HL-60 (cell line): ENCODE measurements at regions not wholly inside any gene's neighbourhood (a gene's known extent, or its start where the extent isn't known, plus 50 kb on each side); places are given as distances from the start of the nearest gene placed in this dataset.

Experiments
- DNase-seq, 2 experiments: peaks; one replicate each; pipeline ENCODE4 v3.0.0-alpha.2; 2010 to 2020; ENCODE audit warnings: low read depth in 1 of 2, low spot score in 1 of 2
- H3K27ac ChIP-seq: fragments of 250-450 bp; sonication (Bioruptor Pico); replicated peaks from 2 replicates; pipeline ENCODE4 v1.5.1; 2020; ENCODE audit warnings: mild to moderate bottlenecking, moderate library complexity
- H3K27me3 ChIP-seq: fragments of 250-450 bp; sonication (Bioruptor Pico); 2 replicates; pipeline ENCODE4 v1.5.1; 2021; ENCODE audit warnings: mild to moderate bottlenecking, moderate library complexity; ENCODE audit not compliant: insufficient read depth, poor library complexity, severe bottlenecking
- H3K4me3 ChIP-seq: replicated peaks from 2 replicates; pipeline ENCODE4 v1.5.1; 2011; ENCODE audit warnings: mild to moderate bottlenecking, control low read depth, low read length; ENCODE audit not compliant: insufficient read depth
- CTCF ChIP-seq: IDR thresholded peaks from one replicate; pipeline ENCODE4 v1.5.1; 2011; ENCODE audit warnings: low read length, control low read depth, inconsistent platforms; ENCODE audit not compliant: insufficient read depth
- GABPA ChIP-seq: IDR thresholded peaks from 2 replicates; pipeline ENCODE4 v1.6.1; 2012; ENCODE audit warnings: low read depth
- POLR2AphosphoS5 ChIP-seq: IDR thresholded peaks from 2 replicates; pipeline ENCODE4 v1.6.1; 2012; ENCODE audit warnings: low read depth
- REST ChIP-seq: IDR thresholded peaks from 2 replicates; pipeline ENCODE4 v1.6.1; 2012; ENCODE audit warnings: low read depth; ENCODE audit not compliant: insufficient replicate concordance
- SPI1 ChIP-seq: IDR thresholded peaks from 2 replicates; pipeline ENCODE4 v1.6.1; 2012; ENCODE audit warnings: low read depth, mild to moderate bottlenecking, borderline replicate concordance

GRCh38 chr17:79305376-79305767 lies 230.7 kb downstream of the ENGASE start:
- no peak for DNase-seq
- no peak overlapping the region for H3K27ac ChIP-seq
- no peaks in the 10 kb centered on the region for H3K27me3 ChIP-seq
- no peak for TF ChIP-seq POLR2AphosphoS5
- no peak for TF ChIP-seq CTCF
- TF ChIP-seq GABPA, result no peak
- no peak for TF ChIP-seq REST
- TF ChIP-seq SPI1, result no peak
- H3K4me3 ChIP-seq, result no peak overlapping the region

- Histone ChIP-seq H3K4me3 (no peak overlapping the region), H3K27me3 (no peaks in the 10 kb centered on the region), H3K27ac (no peak overlapping the region)
- TF ChIP-seq CTCF (no peak), SPI1 (no peak), REST (no peak), GABPA (no peak)
- DNase-seq, result no peak
Observed at GRCh38 chr17:79304884-79305283, 230.3 kb downstream of the ENGASE start.

GRCh38 chr17:79303641-79304205 lies 229.1 kb downstream of the ENGASE start:
- no peak overlapping the region for H3K4me3 ChIP-seq
- no peak overlapping the region for H3K27ac ChIP-seq
- TF ChIP-seq REST (no peak), SPI1 (no peak), CTCF (no peak), POLR2AphosphoS5 (no peak), GABPA (no peak)
- peaks cover 2% of the 10 kb centered on the region for H3K27me3 ChIP-seq
- no peak for DNase-seq
